ENCODE measurements at regions not wholly inside any gene's neighbourhood (a gene's known extent, or its start where the extent isn't known, plus 50 kb on each side); places are given as distances from the start of the nearest gene placed in this dataset.

- Histone ChIP-seq H3K9ac (ENCODE audit: low read depth, low read length) (no peak overlapping the region), H3K27me3 (ENCODE audit: insufficient read depth, low read length) (no peaks in the 10 kb centered on the region), H3K36me3 (ENCODE audit: insufficient read depth, low read depth, low read length) (no peaks in the 10 kb centered on the region), H3K9me3 (ENCODE audit: insufficient read depth, low read depth, low read length) (no peaks in the 10 kb centered on the region), H3K27ac (ENCODE audit: low read length) (no peak overlapping the region), H3K4me1 (ENCODE audit: insufficient read depth, low read length) (no peaks in the 10 kb centered on the region), H3K4me3 (ENCODE audit: low read length) (no peak overlapping the region)
Observed at GRCh38 chr5:8157320-8157822, 288.4 kb downstream of the MTRR start.

- H3K9ac ChIP-seq (ENCODE audit: low read depth, low read length) = no peak overlapping the region
- 0 out of 2 replicates have a peak, but pooled peaks cover 5% of the 10 kb centered on the region for H3K4me1 ChIP-seq (ENCODE audit: insufficient read depth, low read length)
- H3K9me3 ChIP-seq (ENCODE audit: insufficient read depth, low read depth, low read length) = no peaks in the 10 kb centered on the region
- H3K27ac ChIP-seq (ENCODE audit: low read length) = no peak overlapping the region
- H3K36me3 ChIP-seq (ENCODE audit: insufficient read depth, low read depth, low read length) = no peaks in the 10 kb centered on the region
- no peaks in the 10 kb centered on the region for H3K27me3 ChIP-seq (ENCODE audit: insufficient read depth, low read length)
- H3K4me3 ChIP-seq (ENCODE audit: low read length) = no peak overlapping the region
Observed at GRCh38 chr5:8176101-8176693, 307.2 kb downstream of the MTRR start.

DNA sequence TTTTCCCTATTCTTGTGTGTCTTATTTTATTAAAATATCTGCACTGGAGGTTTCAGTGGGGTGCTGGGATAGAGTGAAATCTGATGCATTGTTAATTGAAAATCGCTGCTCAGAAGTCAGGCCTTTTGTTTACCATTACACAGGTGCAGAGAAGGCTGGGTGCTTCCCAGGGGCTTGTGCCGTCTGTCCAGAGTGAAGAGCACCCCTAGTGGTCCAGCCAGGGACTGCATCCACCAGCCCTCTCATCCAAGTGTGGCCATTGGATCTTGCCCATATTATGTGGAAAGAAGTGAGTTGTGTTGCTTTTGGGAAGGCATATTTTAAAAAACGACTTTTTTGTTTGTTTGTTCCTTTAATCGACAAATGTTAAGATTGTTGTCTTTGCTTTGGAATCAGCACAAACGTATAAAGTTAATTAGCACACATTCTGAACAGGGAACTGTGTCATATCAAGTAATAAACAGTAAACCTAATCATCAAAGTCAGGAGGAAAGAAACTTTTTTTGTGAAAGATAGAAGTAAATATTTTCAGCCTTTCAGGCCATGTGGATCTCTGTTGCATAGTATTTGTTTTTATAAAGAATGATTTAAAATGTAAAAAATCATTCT is 315.6 kb downstream of the MTRR start:
- H3K9ac ChIP-seq (ENCODE audit: low read depth, low read length) = no peak overlapping the region
- no peaks in the 10 kb centered on the region for H3K9me3 ChIP-seq (ENCODE audit: insufficient read depth, low read depth, low read length)
- H3K4me1 ChIP-seq (ENCODE audit: insufficient read depth, low read length) = 0 out of 2 replicates have a peak, but pooled peaks cover 5% of the 10 kb centered on the region
- no peaks in the 10 kb centered on the region for H3K36me3 ChIP-seq (ENCODE audit: insufficient read depth, low read depth, low read length)
- H3K4me3 ChIP-seq (ENCODE audit: low read length) = no peak overlapping the region
- H3K27ac ChIP-seq (ENCODE audit: low read length) = no peak overlapping the region
- H3K27me3 ChIP-seq (ENCODE audit: insufficient read depth, low read length) = no peaks in the 10 kb centered on the region

DNA sequence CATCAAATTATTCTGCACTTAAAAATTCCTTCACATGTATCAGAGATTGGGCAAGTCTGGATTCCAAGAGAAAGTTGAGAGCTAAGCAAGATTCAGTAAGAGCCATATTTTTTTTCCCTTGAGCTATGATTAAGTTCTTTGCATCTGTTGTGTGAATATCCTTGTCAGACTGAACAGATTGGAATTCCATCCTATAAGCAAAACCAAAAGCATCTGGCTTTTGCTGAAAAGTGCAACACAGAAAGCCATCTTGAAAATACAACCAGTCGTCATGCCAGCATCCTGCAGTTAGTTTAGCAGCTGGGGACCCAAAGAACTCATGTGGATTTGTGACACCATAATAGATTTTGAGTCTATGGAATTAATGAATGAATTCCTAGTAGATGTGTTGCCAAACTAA is 316.9 kb downstream of the MTRR start:
- Histone ChIP-seq H3K27me3 (ENCODE audit: insufficient read depth, low read length) (no peaks in the 10 kb centered on the region), H3K9me3 (ENCODE audit: insufficient read depth, low read depth, low read length) (no peaks in the 10 kb centered on the region), H3K4me3 (ENCODE audit: low read length) (no peak overlapping the region), H3K9ac (ENCODE audit: low read depth, low read length) (no peak overlapping the region), H3K27ac (ENCODE audit: low read length) (no peak overlapping the region), H3K4me1 (ENCODE audit: insufficient read depth, low read length) (no peaks in the 10 kb centered on the region), H3K36me3 (ENCODE audit: insufficient read depth, low read depth, low read length) (no peaks in the 10 kb centered on the region)

GRCh38 chr5:8188874-8189565 is 320.1 kb downstream of the MTRR start:
- no peak overlapping the region for H3K4me3 ChIP-seq (ENCODE audit: low read length)
- H3K9ac ChIP-seq (ENCODE audit: low read depth, low read length) = no peak overlapping the region
- no peak overlapping the region for H3K27ac ChIP-seq (ENCODE audit: low read length)
- no peaks in the 10 kb centered on the region for H3K27me3 ChIP-seq (ENCODE audit: insufficient read depth, low read length)
- no peaks in the 10 kb centered on the region for H3K36me3 ChIP-seq (ENCODE audit: insufficient read depth, low read depth, low read length)
- H3K9me3 ChIP-seq (ENCODE audit: insufficient read depth, low read depth, low read length) = peaks cover 4% of the 10 kb centered on the region; the same call in 1 of the 2 replicates
- H3K4me1 ChIP-seq (ENCODE audit: insufficient read depth, low read length) = no peaks in the 10 kb centered on the region

GRCh38 chr5:8192840-8193239 is 323.9 kb downstream of the MTRR start:
- Histone ChIP-seq H3K9me3 (ENCODE audit: insufficient read depth, low read depth, low read length) (peaks cover 4% of the 10 kb centered on the region; the same call in 1 of the 2 replicates), H3K27me3 (ENCODE audit: insufficient read depth, low read length) (no peaks in the 10 kb centered on the region), H3K4me1 (ENCODE audit: insufficient read depth, low read length) (no peaks in the 10 kb centered on the region), H3K9ac (ENCODE audit: low read depth, low read length) (no peak overlapping the region), H3K27ac (ENCODE audit: low read length) (no peak overlapping the region), H3K4me3 (ENCODE audit: low read length) (no peak overlapping the region), H3K36me3 (ENCODE audit: insufficient read depth, low read depth, low read length) (no peaks in the 10 kb centered on the region)

GRCh38 chr5:8196061-8196460 is 327.1 kb downstream of the MTRR start:
- Histone ChIP-seq H3K27me3 (ENCODE audit: insufficient read depth, low read length) (no peaks in the 10 kb centered on the region), H3K36me3 (ENCODE audit: insufficient read depth, low read depth, low read length) (no peaks in the 10 kb centered on the region), H3K27ac (ENCODE audit: low read length) (no peak overlapping the region), H3K4me1 (ENCODE audit: insufficient read depth, low read length) (no peaks in the 10 kb centered on the region), H3K4me3 (ENCODE audit: low read length) (no peak overlapping the region), H3K9ac (ENCODE audit: low read depth, low read length) (no peak overlapping the region), H3K9me3 (ENCODE audit: insufficient read depth, low read depth, low read length) (peaks cover 4% of the 10 kb centered on the region; the same call in 1 of the 2 replicates)

DNA sequence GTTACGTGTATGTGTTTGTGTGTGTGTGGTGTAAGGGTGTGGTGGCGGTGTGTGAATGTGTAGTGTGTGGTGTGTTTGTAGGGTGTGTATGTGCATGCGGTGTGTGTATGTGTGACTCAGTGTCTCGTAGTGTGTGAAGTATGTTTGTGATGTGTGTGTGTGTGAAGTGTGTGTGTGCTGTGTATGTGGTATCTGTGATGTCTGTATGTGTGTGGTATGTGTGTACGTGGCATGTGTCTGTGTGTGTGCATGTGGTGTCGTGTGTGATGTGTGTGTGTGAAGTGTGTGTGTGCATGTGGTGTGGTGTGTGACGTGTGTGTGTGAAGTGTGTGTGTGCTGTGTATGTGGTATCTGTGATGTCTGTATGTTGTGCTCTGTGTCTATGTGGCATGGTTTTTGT is 339.4 kb downstream of the MTRR start:
- no peaks in the 10 kb centered on the region for H3K9me3 ChIP-seq (ENCODE audit: insufficient read depth, low read depth, low read length)
- H3K27me3 ChIP-seq (ENCODE audit: insufficient read depth, low read length) = no peaks in the 10 kb centered on the region
- H3K9ac ChIP-seq (ENCODE audit: low read depth, low read length) = no peak overlapping the region
- no peak overlapping the region for H3K27ac ChIP-seq (ENCODE audit: low read length)
- H3K4me3 ChIP-seq (ENCODE audit: low read length) = no peak overlapping the region
- H3K36me3 ChIP-seq (ENCODE audit: insufficient read depth, low read depth, low read length) = no peaks in the 10 kb centered on the region
- no peaks in the 10 kb centered on the region for H3K4me1 ChIP-seq (ENCODE audit: insufficient read depth, low read length)

GRCh38 chr5:8209500-8209899 is 340.6 kb downstream of the MTRR start:
- H3K36me3 ChIP-seq (ENCODE audit: insufficient read depth, low read depth, low read length) = no peaks in the 10 kb centered on the region
- no peaks in the 10 kb centered on the region for H3K27me3 ChIP-seq (ENCODE audit: insufficient read depth, low read length)
- H3K9ac ChIP-seq (ENCODE audit: low read depth, low read length) = no peak overlapping the region
- H3K27ac ChIP-seq (ENCODE audit: low read length) = no peak overlapping the region
- H3K9me3 ChIP-seq (ENCODE audit: insufficient read depth, low read depth, low read length) = no peaks in the 10 kb centered on the region
- no peak overlapping the region for H3K4me3 ChIP-seq (ENCODE audit: low read length)
- H3K4me1 ChIP-seq (ENCODE audit: insufficient read depth, low read length) = no peaks in the 10 kb centered on the region

GRCh38 chr5:8213701-8214240 is 344.8 kb downstream of the MTRR start:
- H3K36me3 ChIP-seq (ENCODE audit: insufficient read depth, low read depth, low read length) = no peaks in the 10 kb centered on the region
- H3K9ac ChIP-seq (ENCODE audit: low read depth, low read length) = no peak overlapping the region
- H3K27me3 ChIP-seq (ENCODE audit: insufficient read depth, low read length) = no peaks in the 10 kb centered on the region
- no peaks in the 10 kb centered on the region for H3K4me1 ChIP-seq (ENCODE audit: insufficient read depth, low read length)
- no peak overlapping the region for H3K4me3 ChIP-seq (ENCODE audit: low read length)
- H3K27ac ChIP-seq (ENCODE audit: low read length) = no peak overlapping the region
- no peaks in the 10 kb centered on the region for H3K9me3 ChIP-seq (ENCODE audit: insufficient read depth, low read depth, low read length)

DNA sequence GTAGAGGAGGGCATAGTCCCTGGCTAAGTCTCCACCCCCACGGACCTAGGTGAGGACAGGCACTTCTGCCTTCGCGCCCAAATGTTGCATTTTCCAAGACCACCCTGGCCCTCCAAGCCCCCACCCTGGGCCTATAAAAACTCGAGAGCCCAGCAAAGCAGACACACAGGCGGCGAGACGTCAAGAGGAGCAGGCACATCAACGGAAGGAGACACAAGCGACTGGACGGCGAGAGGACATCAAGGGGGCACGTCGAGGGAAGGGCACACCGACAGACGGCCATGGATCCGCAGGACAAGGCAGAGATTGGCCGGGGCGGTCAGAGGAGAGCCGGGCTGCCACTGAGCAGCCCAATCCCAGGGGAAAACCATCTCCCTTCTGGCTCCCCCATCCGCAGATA is 348.0 kb downstream of the MTRR start:
- Histone ChIP-seq H3K27ac (ENCODE audit: low read length) (no peak overlapping the region), H3K4me3 (ENCODE audit: low read length) (no peak overlapping the region), H3K27me3 (ENCODE audit: insufficient read depth, low read length) (no peaks in the 10 kb centered on the region), H3K9me3 (ENCODE audit: insufficient read depth, low read depth, low read length) (no peaks in the 10 kb centered on the region), H3K4me1 (ENCODE audit: insufficient read depth, low read length) (no peaks in the 10 kb centered on the region), H3K36me3 (ENCODE audit: insufficient read depth, low read depth, low read length) (no peaks in the 10 kb centered on the region), H3K9ac (ENCODE audit: low read depth, low read length) (no peak overlapping the region)

DNA sequence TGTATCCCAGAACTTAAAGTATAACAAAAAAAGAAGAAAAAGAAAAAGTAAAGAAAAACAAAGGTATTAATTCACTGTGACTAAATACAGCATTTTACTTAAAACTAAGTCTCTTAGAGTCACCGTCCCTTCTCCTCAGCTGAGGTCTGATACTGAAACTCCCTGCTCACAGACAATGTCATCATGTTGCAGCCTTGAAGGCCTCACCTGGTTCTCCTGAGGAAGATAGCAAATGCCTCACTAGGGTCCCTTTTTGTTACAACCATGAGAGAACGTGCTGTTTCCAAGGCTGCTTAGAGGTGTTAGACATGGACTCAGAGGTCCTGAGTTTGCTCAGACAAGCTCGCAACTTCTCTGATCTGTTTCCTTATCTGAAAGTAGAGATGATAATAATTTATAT is 357.2 kb downstream of the MTRR start:
- Histone ChIP-seq H3K36me3 (ENCODE audit: insufficient read depth, low read depth, low read length) (no peaks in the 10 kb centered on the region), H3K4me1 (ENCODE audit: insufficient read depth, low read length) (no peaks in the 10 kb centered on the region), H3K9ac (ENCODE audit: low read depth, low read length) (no peak overlapping the region), H3K27me3 (ENCODE audit: insufficient read depth, low read length) (no peaks in the 10 kb centered on the region), H3K27ac (ENCODE audit: low read length) (no peak overlapping the region), H3K9me3 (ENCODE audit: insufficient read depth, low read depth, low read length) (no peaks in the 10 kb centered on the region), H3K4me3 (ENCODE audit: low read length) (no peak overlapping the region)
